CD4-positive, alpha-beta T cell treated with Interleukin-1 beta for 1 hour (primary cell): ENCODE measurements at regions not wholly inside any gene's neighbourhood (a gene's known extent, or its start where the extent isn't known, plus 50 kb on each side); places are given as distances from the start of the nearest gene placed in this dataset.
"Not testable (repeated sequence)": the region's sequence is repeated elsewhere in the genome, so short reads cannot be mapped to it uniquely, and the experiment has no call there.

Source experiments
- DNase-seq, 2 donors: peaks; one replicate each; pipeline ENCODE4 v3.0.0-alpha.2; 2020 to 2022

GRCh38 chr12:88868050-88868449, 287.8 kb upstream of the KITLG start:
- no peak for DNase-seq

GRCh38 chr12:88867510-88867909, 287.2 kb upstream of the KITLG start:
- DNase-seq = no peak

- no peak for DNase-seq
Measured at GRCh38 chr12:88866881-88867280, 286.6 kb upstream of the KITLG start.

GRCh38 chr12:88865537-88865936, 285.3 kb upstream of the KITLG start:
- DNase-seq = no peak

GRCh38 chr12:88860851-88861250, 280.6 kb upstream of the KITLG start:
- no peak for DNase-seq

GRCh38 chr12:88856201-88856600, 275.9 kb upstream of the KITLG start:
- no peak for DNase-seq

- DNase-seq = no peak
Measured at GRCh38 chr12:88855301-88855700, 275.0 kb upstream of the KITLG start.

- DNase-seq = no peak
Measured at GRCh38 chr12:88854260-88854659, 274.0 kb upstream of the KITLG start.

- DNase-seq = not testable (repeated sequence)
Measured at GRCh38 chr12:88847246-88847645, 267.0 kb upstream of the KITLG start.

- no peak for DNase-seq
Measured at GRCh38 chr12:88844426-88844825, 264.2 kb upstream of the KITLG start.

GRCh38 chr12:88842314-88842713, 262.0 kb upstream of the KITLG start:
- no peak for DNase-seq

- DNase-seq = no peak
Measured at GRCh38 chr12:88839486-88839885, 259.2 kb upstream of the KITLG start.

GRCh38 chr12:88836156-88836555, 255.9 kb upstream of the KITLG start:
- DNase-seq = no peak

- no peak for DNase-seq
Measured at GRCh38 chr12:88834226-88834625, 254.0 kb upstream of the KITLG start.

- no peak for DNase-seq
Measured at GRCh38 chr12:88833641-88834116, 253.4 kb upstream of the KITLG start.

GRCh38 chr12:88828537-88828936, 248.3 kb upstream of the KITLG start:
- not testable (repeated sequence) for DNase-seq

GRCh38 chr12:88820012-88820411, 239.7 kb upstream of the KITLG start:
- no peak for DNase-seq

- DNase-seq = no peak
Measured at GRCh38 chr12:88816201-88816600, 235.9 kb upstream of the KITLG start.

- DNase-seq = no peak
Measured at GRCh38 chr12:88814779-88815178, 234.5 kb upstream of the KITLG start.

- DNase-seq = no peak
Measured at GRCh38 chr12:88812610-88813009, 232.3 kb upstream of the KITLG start.

- DNase-seq = no peak
Measured at GRCh38 chr12:88810806-88811205, 230.5 kb upstream of the KITLG start.

- not testable (repeated sequence) for DNase-seq
Measured at GRCh38 chr12:88809841-88810240, 229.6 kb upstream of the KITLG start.

- no peak for DNase-seq
Measured at GRCh38 chr12:88805692-88806091, 225.4 kb upstream of the KITLG start.

GRCh38 chr12:88805286-88805685, 225.0 kb upstream of the KITLG start:
- DNase-seq = no peak

GRCh38 chr12:88802096-88802706, 221.9 kb upstream of the KITLG start:
- no peak for DNase-seq
